ENCODE measurements at regions not wholly inside any gene's neighbourhood (a gene's known extent, or its start where the extent isn't known, plus 50 kb on each side); places are given as distances from the start of the nearest gene placed in this dataset.

GRCh38 chr5:106909716-106910115 is 761.0 kb downstream of the EFNA5 start:
- no peak overlapping the region for H3K9ac ChIP-seq (ENCODE audit: low read length)
- no peaks in the 10 kb centered on the region for H4K20me1 ChIP-seq (ENCODE audit: control insufficient read depth, insufficient read depth, low read length, poor library complexity, severe bottlenecking)
- Mint-ChIP-seq H3K27me3 (no peaks in the 10 kb centered on the region), H3K9me3 (ENCODE audit: insufficient read depth) (peaks cover 3% of the 10 kb centered on the region), H3K4me3 (no peak overlapping the region), H3K4me1 (no peaks in the 10 kb centered on the region), H3K27ac (no peak overlapping the region)
- H2AFZ ChIP-seq (ENCODE audit: insufficient read depth, low read depth, low read length, poor library complexity, severe bottlenecking): no peak overlapping the region
- H3K27me3 ChIP-seq (replicated peaks in 1 of 4; ENCODE audit: control extremely low read depth in 1 of 4, control insufficient read depth in 3 of 4, insufficient read depth in 4 of 4, low read length in 3 of 4): no peaks in the 10 kb centered on the region
- H3K4me3 ChIP-seq (ENCODE audit: control extremely low read depth in 1 of 5, extremely low read depth in 1 of 5, insufficient read depth in 1 of 5, low read depth in 2 of 5, low read length in 4 of 5): no peak overlapping the region
- WGBS (ENCODE audit: insufficient coverage): no CpG with 5 or more reads among the region's 1 CpG
- no peaks in the 10 kb centered on the region for H3K4me1 ChIP-seq (ENCODE audit: control insufficient read depth in 2 of 2, insufficient read depth in 2 of 2, low read length in 2 of 2)
- no peak for DNase-seq
- intact Hi-C loops (cut with micrococcal nuclease): no loop called here
- no peaks in the 10 kb centered on the region for H3K36me3 ChIP-seq (replicated peaks in 1 of 2; ENCODE audit: control extremely low read depth in 1 of 2, control insufficient read depth in 1 of 2, extremely low read depth in 1 of 2, insufficient read depth in 2 of 2, low read length in 1 of 2)
- TF ChIP-seq, protein P1, sequence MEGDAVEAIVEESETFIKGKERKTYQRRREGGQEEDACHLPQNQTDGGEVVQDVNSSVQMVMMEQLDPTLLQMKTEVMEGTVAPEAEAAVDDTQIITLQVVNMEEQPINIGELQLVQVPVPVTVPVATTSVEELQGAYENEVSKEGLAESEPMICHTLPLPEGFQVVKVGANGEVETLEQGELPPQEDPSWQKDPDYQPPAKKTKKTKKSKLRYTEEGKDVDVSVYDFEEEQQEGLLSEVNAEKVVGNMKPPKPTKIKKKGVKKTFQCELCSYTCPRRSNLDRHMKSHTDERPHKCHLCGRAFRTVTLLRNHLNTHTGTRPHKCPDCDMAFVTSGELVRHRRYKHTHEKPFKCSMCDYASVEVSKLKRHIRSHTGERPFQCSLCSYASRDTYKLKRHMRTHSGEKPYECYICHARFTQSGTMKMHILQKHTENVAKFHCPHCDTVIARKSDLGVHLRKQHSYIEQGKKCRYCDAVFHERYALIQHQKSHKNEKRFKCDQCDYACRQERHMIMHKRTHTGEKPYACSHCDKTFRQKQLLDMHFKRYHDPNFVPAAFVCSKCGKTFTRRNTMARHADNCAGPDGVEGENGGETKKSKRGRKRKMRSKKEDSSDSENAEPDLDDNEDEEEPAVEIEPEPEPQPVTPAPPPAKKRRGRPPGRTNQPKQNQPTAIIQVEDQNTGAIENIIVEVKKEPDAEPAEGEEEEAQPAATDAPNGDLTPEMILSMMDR (IDR thresholded peaks at IDR 0.05): no peak
- TF ChIP-seq EZH2 (IDR thresholded peaks at IDR 0.05; ENCODE audit: borderline replicate concordance, insufficient read depth, low read depth, low read length, poor library complexity, severe bottlenecking): no peak
- no peaks in the 10 kb centered on the region for H3K9me3 ChIP-seq (ENCODE audit: control extremely low read depth in 1 of 3, control insufficient read depth in 2 of 3, insufficient read depth in 1 of 3, low read length in 2 of 3)
- CTCF ChIA-PET: no interaction called here
- no peaks in the 10 kb centered on the region for H3K79me2 ChIP-seq (ENCODE audit: control insufficient read depth, insufficient read depth, low read length)
- H3K4me2 ChIP-seq (replicated peaks; ENCODE audit: low read depth, low read length, poor library complexity, severe bottlenecking): no peak overlapping the region
- no peak overlapping the region for H3K27ac ChIP-seq (ENCODE audit: low read length in 2 of 2)
- POLR2A ChIA-PET: no interaction called here
- ATAC-seq (ENCODE audit: low read depth): no peak

DNA sequence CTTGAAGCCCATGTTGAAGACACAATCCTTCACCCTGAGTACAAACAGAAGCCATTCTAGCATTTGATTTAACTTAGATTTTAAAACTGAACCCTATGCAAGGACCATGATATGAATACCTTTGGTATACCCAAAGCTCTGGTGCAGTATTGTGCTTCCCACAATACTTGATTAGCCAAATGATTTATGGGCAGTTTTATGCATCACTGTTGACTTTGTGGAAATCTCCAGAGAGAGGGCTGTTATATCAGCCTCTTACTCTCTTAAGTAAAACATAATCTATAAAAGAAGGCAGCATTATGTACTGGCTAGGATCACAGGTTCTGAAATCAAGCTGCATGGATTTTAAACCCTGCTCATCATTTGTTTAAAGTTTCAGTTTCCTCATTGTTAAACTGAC is 762.8 kb downstream of the EFNA5 start:
- H3K9me3 Mint-ChIP-seq (ENCODE audit: insufficient read depth): no peaks in the 10 kb centered on the region
- ATAC-seq (ENCODE audit: low read depth) (no peak), DNase-seq (no peak)
- CTCF ChIA-PET: no interaction called here
- TF ChIP-seq EZH2 (IDR thresholded peaks at IDR 0.05; ENCODE audit: borderline replicate concordance, insufficient read depth, low read depth, low read length, poor library complexity, severe bottlenecking): no peak
- TF ChIP-seq, protein P1 (IDR thresholded peaks at IDR 0.05): no peak
- no peaks in the 10 kb centered on the region for H4K20me1 ChIP-seq (ENCODE audit: control insufficient read depth, insufficient read depth, low read length, poor library complexity, severe bottlenecking)
- H3K9ac ChIP-seq (ENCODE audit: low read length): no peak overlapping the region
- no peaks in the 10 kb centered on the region for H3K4me1 ChIP-seq (ENCODE audit: control insufficient read depth in 2 of 2, insufficient read depth in 2 of 2, low read length in 2 of 2)
- no peaks in the 10 kb centered on the region for H3K79me2 ChIP-seq (ENCODE audit: control insufficient read depth, insufficient read depth, low read length)
- intact Hi-C loops (cut with micrococcal nuclease): no loop called here
- H3K36me3 ChIP-seq (replicated peaks in 1 of 2; ENCODE audit: control extremely low read depth in 1 of 2, control insufficient read depth in 1 of 2, extremely low read depth in 1 of 2, insufficient read depth in 2 of 2, low read length in 1 of 2): no peaks in the 10 kb centered on the region
- H2AFZ ChIP-seq (ENCODE audit: insufficient read depth, low read depth, low read length, poor library complexity, severe bottlenecking): no peak overlapping the region
- no peak overlapping the region for H3K4me2 ChIP-seq (replicated peaks; ENCODE audit: low read depth, low read length, poor library complexity, severe bottlenecking)
- POLR2A ChIA-PET: no interaction called here
- H3K4me1 Mint-ChIP-seq: no peaks in the 10 kb centered on the region
- no peaks in the 10 kb centered on the region for H3K27me3 ChIP-seq (replicated peaks in 1 of 4; ENCODE audit: control extremely low read depth in 1 of 4, control insufficient read depth in 3 of 4, insufficient read depth in 4 of 4, low read length in 3 of 4)
- H3K9me3 ChIP-seq (ENCODE audit: control extremely low read depth in 1 of 3, control insufficient read depth in 2 of 3, insufficient read depth in 1 of 3, low read length in 2 of 3): no peaks in the 10 kb centered on the region
- H3K4me3 Mint-ChIP-seq: no peak overlapping the region
- no peak overlapping the region for H3K27ac ChIP-seq (ENCODE audit: low read length in 2 of 2)
- H3K27me3 Mint-ChIP-seq: no peaks in the 10 kb centered on the region
- no peak overlapping the region for H3K27ac Mint-ChIP-seq
- no peak overlapping the region for H3K4me3 ChIP-seq (ENCODE audit: control extremely low read depth in 1 of 5, extremely low read depth in 1 of 5, insufficient read depth in 1 of 5, low read depth in 2 of 5, low read length in 4 of 5)
